ENCODE measurements at regions not wholly inside any gene's neighbourhood (a gene's known extent, or its start where the extent isn't known, plus 50 kb on each side); places are given as distances from the start of the nearest gene placed in this dataset.

DNA sequence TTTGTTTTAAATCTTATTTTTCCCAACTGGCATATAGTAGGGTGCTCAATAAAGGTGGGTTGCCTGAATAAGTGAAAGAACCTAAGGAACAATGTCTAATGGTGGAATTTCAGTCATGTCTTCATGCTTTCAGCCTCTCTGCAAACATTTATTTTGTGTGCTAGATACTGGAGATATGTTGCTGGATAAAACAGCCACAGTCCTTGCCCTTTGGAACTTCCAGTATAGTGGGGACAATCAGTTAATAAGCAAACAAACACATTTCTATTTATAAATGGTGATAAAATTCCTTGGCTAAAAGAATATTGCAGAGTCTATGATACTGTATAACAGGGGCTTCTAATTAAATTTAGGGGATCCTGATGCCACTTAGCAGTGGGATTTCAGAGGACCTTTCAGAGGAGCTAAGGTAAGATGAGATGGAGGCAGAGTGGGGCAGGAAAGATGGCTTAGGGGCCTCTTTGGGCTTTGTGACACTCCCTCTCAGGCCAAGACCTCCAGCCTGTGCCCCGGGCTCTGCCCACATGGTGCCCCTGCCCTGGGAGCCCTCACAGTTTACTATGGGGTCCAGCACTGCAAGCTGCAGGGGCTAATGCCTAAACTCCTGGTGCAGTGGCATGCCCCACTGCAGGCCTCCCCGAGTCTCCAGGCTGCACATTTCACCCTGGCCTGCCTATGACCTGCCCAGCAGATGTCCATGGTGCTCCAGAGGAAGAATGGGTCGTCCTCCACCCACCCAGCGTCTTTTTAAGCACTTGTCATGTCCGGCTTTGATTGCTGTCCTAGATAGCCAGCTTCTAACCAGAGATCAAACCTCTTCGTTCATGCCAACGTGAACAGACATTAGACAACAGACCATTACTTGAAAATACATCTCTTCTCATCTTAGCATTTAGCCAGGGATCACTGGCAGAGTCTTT, 61.6 kb upstream of the PRR23C start:
- H3K9ac ChIP-seq (ENCODE audit: insufficient read depth, low read depth, low read length), result no peak overlapping the region
- in situ Hi-C loops (cut with HindIII; ENCODE audit: extremely low pct_ligation_motif_present, low pct_unique_long_range_greater_than_20kb), result loop anchor here (5.0 kb wide), 1 partner anchor 96 kb away; no protein-coding TSS in a partner anchor
- H3K79me2 ChIP-seq (ENCODE audit: insufficient read depth, low read length), result no peaks in the 10 kb centered on the region
- WGBS (ENCODE audit: low lambda C conversion rate), result 21% methylated on average over 7 of the region's 7 CpGs
- no peaks in the 10 kb centered on the region for H3K9me3 ChIP-seq (ENCODE audit: low read length)
- BruUV-seq (replicated peaks), result no TSS peak
- H3K4me3 ChIP-seq (replicated peaks in 1 of 3; ENCODE audit: insufficient read depth in 1 of 3, low read depth in 2 of 3, low read length in 3 of 3), result no peak overlapping the region
- intact Hi-C loops (cut with micrococcal nuclease; ENCODE audit: unreplicated experiment), result no loop called here
- DNase-seq (ENCODE audit: low spot score) (peak; percentile 49), ATAC-seq (peak; percentile 48), FAIRE-seq (no peak)
- H3K4me1 ChIP-seq (ENCODE audit: insufficient read depth, low read length), result peaks cover 29% of the 10 kb centered on the region
- no peak overlapping the region for H3K4me2 ChIP-seq (ENCODE audit: low read depth, low read length)
- POLR2A ChIA-PET, result no interaction called here
- H2AFZ ChIP-seq (ENCODE audit: low read length), result no peak overlapping the region
- H3K27ac ChIP-seq (ENCODE audit: extremely low read length, insufficient read depth, low read length), result no peak overlapping the region
- CTCF ChIA-PET (ENCODE audit: low intra/inter-chr PET ratio, low total read pairs), result no interaction called here
- peaks cover 0 to 27% of the 10 kb centered on the region in 2 experiments; a peak in 3 of 5 replicates for H3K27me3 ChIP-seq (ENCODE audit: control insufficient read depth in 1 of 2, insufficient read depth in 2 of 2, low read length in 2 of 2)
- H3K36me3 ChIP-seq (replicated peaks in 1 of 2; ENCODE audit: control insufficient read depth in 1 of 2, insufficient read depth in 2 of 2, low read length in 2 of 2), result no peaks in the 10 kb centered on the region
- no peaks in the 10 kb centered on the region for H4K20me1 ChIP-seq (ENCODE audit: insufficient read depth, low read length)
- TF ChIP-seq, protein P1, sequence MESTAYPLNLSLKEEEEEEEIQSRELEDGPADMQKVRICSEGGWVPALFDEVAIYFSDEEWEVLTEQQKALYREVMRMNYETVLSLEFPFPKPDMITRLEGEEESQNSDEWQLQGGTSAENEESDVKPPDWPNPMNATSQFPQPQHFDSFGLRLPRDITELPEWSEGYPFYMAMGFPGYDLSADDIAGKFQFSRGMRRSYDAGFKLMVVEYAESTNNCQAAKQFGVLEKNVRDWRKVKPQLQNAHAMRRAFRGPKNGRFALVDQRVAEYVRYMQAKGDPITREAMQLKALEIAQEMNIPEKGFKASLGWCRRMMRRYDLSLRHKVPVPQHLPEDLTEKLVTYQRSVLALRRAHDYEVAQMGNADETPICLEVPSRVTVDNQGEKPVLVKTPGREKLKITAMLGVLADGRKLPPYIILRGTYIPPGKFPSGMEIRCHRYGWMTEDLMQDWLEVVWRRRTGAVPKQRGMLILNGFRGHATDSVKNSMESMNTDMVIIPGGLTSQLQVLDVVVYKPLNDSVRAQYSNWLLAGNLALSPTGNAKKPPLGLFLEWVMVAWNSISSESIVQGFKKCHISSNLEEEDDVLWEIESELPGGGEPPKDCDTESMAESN (CRISPR knock-in tag; conservative IDR thresholded peaks at IDR 0.05), result no peak
- no peak for TF ChIP-seq PAX8 (CRISPR knock-in tag; IDR thresholded peaks at IDR 0.05; ENCODE audit: borderline replicate concordance)
- TF ChIP-seq KMT2B (CRISPR knock-in tag; IDR thresholded peaks at IDR 0.05), result no peak
- TF ChIP-seq ZFP36 (IDR thresholded peaks at IDR 0.05; ENCODE audit: borderline replicate concordance, low read depth, low read length, partially characterized antibody), result no peak
- TF ChIP-seq, protein P2, sequence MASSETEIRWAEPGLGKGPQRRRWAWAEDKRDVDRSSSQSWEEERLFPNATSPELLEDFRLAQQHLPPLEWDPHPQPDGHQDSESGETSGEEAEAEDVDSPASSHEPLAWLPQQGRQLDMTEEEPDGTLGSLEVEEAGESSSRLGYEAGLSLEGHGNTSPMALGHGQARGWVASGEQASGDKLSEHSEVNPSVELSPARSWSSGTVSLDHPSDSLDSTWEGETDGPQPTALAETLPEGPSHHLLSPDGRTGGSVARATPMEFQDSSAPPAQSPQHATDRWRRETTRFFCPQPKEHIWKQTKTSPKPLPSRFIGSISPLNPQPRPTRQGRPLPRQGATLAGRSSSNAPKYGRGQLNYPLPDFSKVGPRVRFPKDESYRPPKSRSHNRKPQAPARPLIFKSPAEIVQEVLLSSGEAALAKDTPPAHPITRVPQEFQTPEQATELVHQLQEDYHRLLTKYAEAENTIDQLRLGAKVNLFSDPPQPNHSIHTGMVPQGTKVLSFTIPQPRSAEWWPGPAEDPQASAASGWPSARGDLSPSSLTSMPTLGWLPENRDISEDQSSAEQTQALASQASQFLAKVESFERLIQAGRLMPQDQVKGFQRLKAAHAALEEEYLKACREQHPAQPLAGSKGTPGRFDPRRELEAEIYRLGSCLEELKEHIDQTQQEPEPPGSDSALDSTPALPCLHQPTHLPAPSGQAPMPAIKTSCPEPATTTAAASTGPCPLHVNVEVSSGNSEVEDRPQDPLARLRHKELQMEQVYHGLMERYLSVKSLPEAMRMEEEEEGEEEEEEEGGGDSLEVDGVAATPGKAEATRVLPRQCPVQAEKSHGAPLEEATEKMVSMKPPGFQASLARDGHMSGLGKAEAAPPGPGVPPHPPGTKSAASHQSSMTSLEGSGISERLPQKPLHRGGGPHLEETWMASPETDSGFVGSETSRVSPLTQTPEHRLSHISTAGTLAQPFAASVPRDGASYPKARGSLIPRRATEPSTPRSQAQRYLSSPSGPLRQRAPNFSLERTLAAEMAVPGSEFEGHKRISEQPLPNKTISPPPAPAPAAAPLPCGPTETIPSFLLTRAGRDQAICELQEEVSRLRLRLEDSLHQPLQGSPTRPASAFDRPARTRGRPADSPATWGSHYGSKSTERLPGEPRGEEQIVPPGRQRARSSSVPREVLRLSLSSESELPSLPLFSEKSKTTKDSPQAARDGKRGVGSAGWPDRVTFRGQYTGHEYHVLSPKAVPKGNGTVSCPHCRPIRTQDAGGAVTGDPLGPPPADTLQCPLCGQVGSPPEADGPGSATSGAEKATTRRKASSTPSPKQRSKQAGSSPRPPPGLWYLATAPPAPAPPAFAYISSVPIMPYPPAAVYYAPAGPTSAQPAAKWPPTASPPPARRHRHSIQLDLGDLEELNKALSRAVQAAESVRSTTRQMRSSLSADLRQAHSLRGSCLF (CRISPR knock-in tag; IDR thresholded peaks at IDR 0.05; ENCODE audit: borderline replicate concordance), result no peak
- TF ChIP-seq ZC3H4 (CRISPR knock-in tag; IDR thresholded peaks at IDR 0.05; ENCODE audit: borderline replicate concordance), result no peak
- no peak for TF ChIP-seq ZNF550 (CRISPR knock-in tag; IDR thresholded peaks at IDR 0.05; ENCODE audit: borderline replicate concordance)
- TF ChIP-seq ZFP90 (CRISPR knock-in tag; IDR thresholded peaks at IDR 0.05; ENCODE audit: borderline replicate concordance), result no peak
- TF ChIP-seq, protein P3, sequence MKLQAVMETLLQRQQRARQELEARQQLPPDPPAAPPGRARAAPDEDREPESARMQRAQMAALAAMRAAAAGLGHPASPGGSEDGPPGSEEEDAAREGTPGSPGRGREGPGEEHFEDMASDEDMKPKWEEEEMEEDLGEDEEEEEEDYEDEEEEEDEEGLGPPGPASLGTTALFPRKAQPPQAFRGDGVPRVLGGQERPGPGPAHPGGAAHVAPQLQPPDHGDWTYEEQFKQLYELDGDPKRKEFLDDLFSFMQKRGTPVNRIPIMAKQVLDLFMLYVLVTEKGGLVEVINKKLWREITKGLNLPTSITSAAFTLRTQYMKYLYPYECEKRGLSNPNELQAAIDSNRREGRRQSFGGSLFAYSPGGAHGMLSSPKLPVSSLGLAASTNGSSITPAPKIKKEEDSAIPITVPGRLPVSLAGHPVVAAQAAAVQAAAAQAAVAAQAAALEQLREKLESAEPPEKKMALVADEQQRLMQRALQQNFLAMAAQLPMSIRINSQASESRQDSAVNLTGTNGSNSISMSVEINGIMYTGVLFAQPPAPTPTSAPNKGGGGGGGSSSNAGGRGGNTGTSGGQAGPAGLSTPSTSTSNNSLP (IDR thresholded peaks at IDR 0.05; ENCODE audit: low read depth, low read length), result peak; percentile 48; the same call in 1 of the 2 replicates
- TF ChIP-seq, protein P4, sequence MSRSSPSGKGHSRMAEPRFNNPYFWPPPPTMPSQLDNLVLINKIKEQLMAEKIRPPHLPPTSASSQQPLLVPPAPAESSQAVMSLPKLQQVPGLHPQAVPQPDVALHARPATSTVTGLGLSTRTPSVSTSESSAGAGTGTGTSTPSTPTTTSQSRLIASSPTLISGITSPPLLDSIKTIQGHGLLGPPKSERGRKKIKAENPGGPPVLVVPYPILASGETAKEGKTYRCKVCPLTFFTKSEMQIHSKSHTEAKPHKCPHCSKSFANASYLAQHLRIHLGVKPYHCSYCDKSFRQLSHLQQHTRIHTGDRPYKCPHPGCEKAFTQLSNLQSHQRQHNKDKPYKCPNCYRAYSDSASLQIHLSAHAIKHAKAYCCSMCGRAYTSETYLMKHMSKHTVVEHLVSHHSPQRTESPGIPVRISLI (CRISPR knock-in tag; IDR thresholded peaks at IDR 0.05; ENCODE audit: borderline replicate concordance), result no peak
- TF ChIP-seq, protein P5, sequence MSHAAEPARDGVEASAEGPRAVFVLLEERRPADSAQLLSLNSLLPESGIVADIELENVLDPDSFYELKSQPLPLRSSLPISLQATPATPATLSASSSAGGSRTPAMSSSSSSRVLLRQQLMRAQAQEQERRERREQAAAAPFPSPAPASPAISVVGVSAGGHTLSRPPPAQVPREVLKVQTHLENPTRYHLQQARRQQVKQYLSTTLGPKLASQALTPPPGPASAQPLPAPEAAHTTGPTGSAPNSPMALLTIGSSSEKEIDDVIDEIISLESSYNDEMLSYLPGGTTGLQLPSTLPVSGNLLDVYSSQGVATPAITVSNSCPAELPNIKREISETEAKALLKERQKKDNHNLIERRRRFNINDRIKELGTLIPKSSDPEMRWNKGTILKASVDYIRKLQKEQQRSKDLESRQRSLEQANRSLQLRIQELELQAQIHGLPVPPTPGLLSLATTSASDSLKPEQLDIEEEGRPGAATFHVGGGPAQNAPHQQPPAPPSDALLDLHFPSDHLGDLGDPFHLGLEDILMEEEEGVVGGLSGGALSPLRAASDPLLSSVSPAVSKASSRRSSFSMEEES (CRISPR knock-in tag; IDR thresholded peaks at IDR 0.05), result no peak
